Hepatocyte (in vitro differentiated cells): ENCODE measurements at regions not wholly inside any gene's neighbourhood (a gene's known extent, or its start where the extent isn't known, plus 50 kb on each side); places are given as distances from the start of the nearest gene placed in this dataset.
A peak's percentile ranks its signal among the peaks of the same experiment; 100 is the strongest.

Source experiments
- DNase-seq: peaks from one replicate; pipeline ENCODE4 v3.0.0-alpha.2; 2016; ENCODE audit warnings: low spot score
- H2AFZ ChIP-seq: fragments of 200-600 bp; sonication (generic); 2 replicates; pipeline ENCODE4 v1.6.0; 2016; ENCODE audit warnings: antibody characterized with exemption, mild to moderate bottlenecking
- H3K27ac ChIP-seq: fragments of 200-600 bp; sonication (generic); 2 replicates; pipeline ENCODE4 v1.5.1; 2016; ENCODE audit warnings: mild to moderate bottlenecking
- H3K27me3 ChIP-seq: fragments of 200-600 bp; sonication (generic); 2 replicates; pipeline ENCODE4 v1.6.1; 2016
- H3K36me3 ChIP-seq: fragments of 200-600 bp; sonication (generic); replicated peaks from 2 replicates; pipeline ENCODE4 v1.5.1; 2016; ENCODE audit warnings: low read depth; ENCODE audit not compliant: insufficient read depth
- H3K4me1 ChIP-seq: fragments of 200-600 bp; sonication (generic); 2 replicates; pipeline ENCODE4 v1.5.1; 2016; ENCODE audit warnings: mild to moderate bottlenecking, moderate library complexity; ENCODE audit not compliant: insufficient read depth
- H3K4me2 ChIP-seq: fragments of 200-600 bp; sonication (generic); 2 replicates; pipeline ENCODE4 v1.6.0; 2016
- H3K4me3 ChIP-seq: fragments of 200-600 bp; sonication (generic); 2 replicates; pipeline ENCODE4 v1.5.1; 2016; ENCODE audit warnings: mild to moderate bottlenecking
- H3K79me2 ChIP-seq: fragments of 200-600 bp; sonication (generic); 2 replicates; pipeline ENCODE4 v1.6.0; 2017; ENCODE audit warnings: mild to moderate bottlenecking
- H3K9me2 ChIP-seq: fragments of 200-600 bp; sonication (generic); replicated peaks from 2 replicates; pipeline ENCODE4 v1.6.0; 2017; ENCODE audit warnings: mild to moderate bottlenecking; ENCODE audit not compliant: insufficient read depth
- H3K9me3 ChIP-seq: fragments of 200-600 bp; sonication (generic); 2 replicates; pipeline ENCODE4 v1.5.1; 2016; ENCODE audit warnings: low read depth, mild to moderate bottlenecking
- H4K20me1 ChIP-seq: fragments of 200-600 bp; sonication (generic); 2 replicates; pipeline ENCODE4 v1.6.0; 2016; ENCODE audit warnings: mild to moderate bottlenecking; ENCODE audit not compliant: insufficient read depth, poor library complexity, severe bottlenecking
- EZH2 ChIP-seq: fragments of 200-600 bp; sonication (generic); IDR thresholded peaks from 2 replicates; pipeline ENCODE4 v1.6.1; 2016; ENCODE audit warnings: antibody characterized with exemption, mild to moderate bottlenecking, borderline replicate concordance
- EZH2phosphoT487 ChIP-seq: fragments of 200-600 bp; sonication (generic); IDR thresholded peaks from one replicate; pipeline ENCODE4 v1.6.1; 2018; ENCODE audit warnings: antibody characterized with exemption, mild to moderate bottlenecking, low read depth, moderate library complexity; ENCODE audit not compliant: unreplicated experiment, severe bottlenecking
- WGBS: methylation state at CpG from one replicate; pipeline ENCODE4 v1.1.6; 2016; ENCODE audit warnings: low lambda C conversion rate; ENCODE audit errors: missing lambda C conversion rate; 5-methylcytosine and 5-hydroxymethylcytosine counted together
- TF ChIP-seq, protein P1 (sequence below): fragments of 200-600 bp; sonication (generic); IDR thresholded peaks from 2 replicates; pipeline ENCODE4 v1.5.1; 2016; ENCODE audit warnings: antibody characterized with exemption, mild to moderate bottlenecking; ENCODE audit not compliant: poor library complexity

DNA sequence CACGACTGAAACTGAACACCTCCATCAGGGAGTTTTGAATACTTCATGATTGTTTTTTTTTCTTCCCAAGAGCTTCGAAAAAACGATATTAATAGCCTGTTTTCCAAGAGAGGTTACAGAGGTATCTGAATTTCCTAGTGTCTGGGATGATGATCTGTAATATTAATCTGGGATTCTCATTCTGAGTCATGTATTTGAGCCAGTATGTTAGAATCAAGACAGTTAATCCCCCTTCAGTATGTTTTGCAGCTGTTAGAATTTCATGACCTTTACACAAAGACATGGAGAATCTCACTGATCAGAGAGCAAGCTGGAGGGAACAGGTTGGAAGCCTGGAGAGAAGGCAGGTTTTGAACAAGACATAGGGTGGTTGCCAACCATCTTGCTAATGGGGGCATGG is 234.5 kb upstream of the GAP43 start:
- no peak for TF ChIP-seq EZH2phosphoT487
- no peak for TF ChIP-seq EZH2
- TF ChIP-seq, protein P1, sequence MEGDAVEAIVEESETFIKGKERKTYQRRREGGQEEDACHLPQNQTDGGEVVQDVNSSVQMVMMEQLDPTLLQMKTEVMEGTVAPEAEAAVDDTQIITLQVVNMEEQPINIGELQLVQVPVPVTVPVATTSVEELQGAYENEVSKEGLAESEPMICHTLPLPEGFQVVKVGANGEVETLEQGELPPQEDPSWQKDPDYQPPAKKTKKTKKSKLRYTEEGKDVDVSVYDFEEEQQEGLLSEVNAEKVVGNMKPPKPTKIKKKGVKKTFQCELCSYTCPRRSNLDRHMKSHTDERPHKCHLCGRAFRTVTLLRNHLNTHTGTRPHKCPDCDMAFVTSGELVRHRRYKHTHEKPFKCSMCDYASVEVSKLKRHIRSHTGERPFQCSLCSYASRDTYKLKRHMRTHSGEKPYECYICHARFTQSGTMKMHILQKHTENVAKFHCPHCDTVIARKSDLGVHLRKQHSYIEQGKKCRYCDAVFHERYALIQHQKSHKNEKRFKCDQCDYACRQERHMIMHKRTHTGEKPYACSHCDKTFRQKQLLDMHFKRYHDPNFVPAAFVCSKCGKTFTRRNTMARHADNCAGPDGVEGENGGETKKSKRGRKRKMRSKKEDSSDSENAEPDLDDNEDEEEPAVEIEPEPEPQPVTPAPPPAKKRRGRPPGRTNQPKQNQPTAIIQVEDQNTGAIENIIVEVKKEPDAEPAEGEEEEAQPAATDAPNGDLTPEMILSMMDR: no peak
- Histone ChIP-seq H3K36me3 (no peaks in the 10 kb centered on the region), H3K79me2 (no peaks in the 10 kb centered on the region), H3K9me3 (no peaks in the 10 kb centered on the region), H4K20me1 (no peaks in the 10 kb centered on the region), H3K9me2 (no peaks in the 10 kb centered on the region), H3K4me2 (no peak overlapping the region), H3K27ac (peak overlapping the region; percentile 32), H3K4me3 (no peak overlapping the region), H3K4me1 (peaks cover 6% of the 10 kb centered on the region), H3K27me3 (no peaks in the 10 kb centered on the region), H2AFZ (no peak overlapping the region)
- 63% methylated on average over 3 of the region's 3 CpGs for WGBS
- DNase-seq: no peak

DNA sequence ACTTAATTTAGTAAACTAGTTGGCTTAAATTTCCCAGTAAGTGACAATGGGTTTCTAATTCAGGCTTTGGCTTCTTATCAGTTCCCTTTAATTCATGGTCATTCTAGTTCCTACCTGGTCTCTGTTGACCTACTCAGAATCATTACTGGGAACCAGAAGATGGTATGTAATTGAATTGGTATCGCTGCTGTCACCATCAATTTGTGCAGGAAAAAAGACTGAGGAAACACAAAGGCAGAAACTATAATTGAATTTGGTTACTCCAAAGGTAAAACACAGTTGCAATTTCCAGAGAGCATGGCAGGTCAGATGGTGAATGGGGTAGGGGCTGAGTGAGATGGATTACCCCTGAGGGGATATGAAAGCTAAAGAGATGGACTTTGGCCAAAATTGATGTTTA is 226.5 kb upstream of the GAP43 start:
- no peak overlapping the region for H3K4me2 ChIP-seq
- WGBS: 100% methylated on average over 1 of the region's 1 CpG
- H3K27me3 ChIP-seq: no peaks in the 10 kb centered on the region

DNA sequence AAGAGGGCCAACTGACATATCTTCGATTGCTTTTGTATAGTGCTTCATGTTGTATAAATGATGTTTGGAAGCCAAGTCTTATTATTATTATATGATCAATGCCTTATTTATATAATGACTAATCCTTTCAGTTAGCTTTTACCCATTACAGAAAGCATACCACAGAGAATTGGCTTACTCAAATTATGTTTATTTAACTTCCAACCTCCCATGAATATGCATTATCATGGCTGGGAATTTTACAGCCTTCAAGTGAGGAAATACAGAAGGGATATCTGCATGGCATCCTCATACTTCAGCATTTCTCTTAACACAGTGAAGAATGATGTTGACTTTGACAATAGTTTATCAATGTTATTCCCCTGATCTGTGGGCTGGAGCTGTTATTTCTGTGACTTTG is 225.9 kb upstream of the GAP43 start:
- Histone ChIP-seq H3K27me3 (no peaks in the 10 kb centered on the region), H3K9me2 (no peaks in the 10 kb centered on the region), H3K9me3 (no peaks in the 10 kb centered on the region), H3K36me3 (no peaks in the 10 kb centered on the region), H3K27ac (no peak overlapping the region), H3K79me2 (no peaks in the 10 kb centered on the region), H4K20me1 (no peaks in the 10 kb centered on the region), H3K4me2 (no peak overlapping the region), H2AFZ (no peak overlapping the region), H3K4me1 (no peaks in the 10 kb centered on the region), H3K4me3 (no peak overlapping the region)
- DNase-seq: no peak
- 97% methylated on average over 1 of the region's 1 CpG for WGBS
- TF ChIP-seq, protein P1: no peak
- TF ChIP-seq EZH2: no peak
- TF ChIP-seq EZH2phosphoT487: no peak

More for the DNA sequence above, 226.5 kb upstream of the GAP43 start:
- no peaks in the 10 kb centered on the region for H3K9me2 ChIP-seq
- H2AFZ ChIP-seq: no peak overlapping the region
- H3K9me3 ChIP-seq: no peaks in the 10 kb centered on the region
- no peaks in the 10 kb centered on the region for H3K79me2 ChIP-seq
- no peaks in the 10 kb centered on the region for H3K4me1 ChIP-seq
- no peaks in the 10 kb centered on the region for H4K20me1 ChIP-seq
- DNase-seq: no peak
- no peak for TF ChIP-seq EZH2phosphoT487
- TF ChIP-seq, protein P1: no peak
- no peak for TF ChIP-seq EZH2
- H3K27ac ChIP-seq: no peak overlapping the region
- no peaks in the 10 kb centered on the region for H3K36me3 ChIP-seq
- no peak overlapping the region for H3K4me3 ChIP-seq

DNA sequence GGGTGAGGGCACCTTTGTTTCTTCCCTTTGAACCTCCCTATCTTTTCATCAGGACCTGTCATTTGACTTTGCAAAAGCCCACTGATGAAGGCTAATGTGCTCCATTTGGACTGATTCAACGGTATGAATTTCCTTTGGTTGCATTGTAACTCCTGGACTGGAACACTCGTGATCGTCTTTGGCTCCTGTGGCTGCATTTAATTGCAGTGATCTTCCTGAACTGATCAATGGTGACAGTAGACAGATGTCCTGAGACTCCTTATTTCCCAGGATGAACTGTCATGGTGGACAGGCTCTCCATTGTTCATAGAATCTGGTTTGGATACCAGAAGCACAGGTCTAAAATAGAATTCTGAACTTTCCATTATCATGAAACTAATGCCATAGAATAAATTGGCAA is 224.8 kb upstream of the GAP43 start:
- WGBS: 91% methylated on average over 3 of the region's 3 CpGs
- Histone ChIP-seq H3K9me3 (no peaks in the 10 kb centered on the region), H3K79me2 (no peaks in the 10 kb centered on the region), H3K36me3 (no peaks in the 10 kb centered on the region), H2AFZ (no peak overlapping the region), H3K27ac (no peak overlapping the region), H3K4me1 (no peaks in the 10 kb centered on the region), H3K4me2 (no peak overlapping the region), H3K9me2 (no peaks in the 10 kb centered on the region), H4K20me1 (no peaks in the 10 kb centered on the region), H3K4me3 (no peak overlapping the region), H3K27me3 (no peaks in the 10 kb centered on the region)
- no peak for DNase-seq
- TF ChIP-seq, protein P1: no peak
- TF ChIP-seq EZH2 (no peak), EZH2phosphoT487 (no peak)
